ENCODE measurements at regions not wholly inside any gene's neighbourhood (a gene's known extent, or its start where the extent isn't known, plus 50 kb on each side); places are given as distances from the start of the nearest gene placed in this dataset.

DNA sequence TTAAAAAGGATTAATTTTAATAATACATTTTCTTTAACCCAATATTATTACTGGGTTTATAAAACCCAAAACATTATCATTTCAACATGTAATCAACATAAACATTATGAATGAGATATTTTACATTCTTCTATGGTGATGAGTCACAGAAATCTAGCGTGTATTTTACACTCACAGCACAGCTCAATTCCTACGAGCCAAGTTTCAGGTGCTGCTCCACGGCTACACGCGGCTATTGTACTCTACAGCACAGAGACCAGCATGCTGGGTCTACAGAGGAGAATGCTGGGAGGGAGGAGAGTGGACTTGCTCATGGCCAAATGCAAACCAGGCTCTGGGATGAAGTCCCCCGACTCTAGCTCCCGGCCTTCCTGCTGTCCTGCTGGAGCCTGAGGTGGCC, 72.0 kb upstream of the LMO1 start (continued):
- TF ChIP-seq, protein P1, sequence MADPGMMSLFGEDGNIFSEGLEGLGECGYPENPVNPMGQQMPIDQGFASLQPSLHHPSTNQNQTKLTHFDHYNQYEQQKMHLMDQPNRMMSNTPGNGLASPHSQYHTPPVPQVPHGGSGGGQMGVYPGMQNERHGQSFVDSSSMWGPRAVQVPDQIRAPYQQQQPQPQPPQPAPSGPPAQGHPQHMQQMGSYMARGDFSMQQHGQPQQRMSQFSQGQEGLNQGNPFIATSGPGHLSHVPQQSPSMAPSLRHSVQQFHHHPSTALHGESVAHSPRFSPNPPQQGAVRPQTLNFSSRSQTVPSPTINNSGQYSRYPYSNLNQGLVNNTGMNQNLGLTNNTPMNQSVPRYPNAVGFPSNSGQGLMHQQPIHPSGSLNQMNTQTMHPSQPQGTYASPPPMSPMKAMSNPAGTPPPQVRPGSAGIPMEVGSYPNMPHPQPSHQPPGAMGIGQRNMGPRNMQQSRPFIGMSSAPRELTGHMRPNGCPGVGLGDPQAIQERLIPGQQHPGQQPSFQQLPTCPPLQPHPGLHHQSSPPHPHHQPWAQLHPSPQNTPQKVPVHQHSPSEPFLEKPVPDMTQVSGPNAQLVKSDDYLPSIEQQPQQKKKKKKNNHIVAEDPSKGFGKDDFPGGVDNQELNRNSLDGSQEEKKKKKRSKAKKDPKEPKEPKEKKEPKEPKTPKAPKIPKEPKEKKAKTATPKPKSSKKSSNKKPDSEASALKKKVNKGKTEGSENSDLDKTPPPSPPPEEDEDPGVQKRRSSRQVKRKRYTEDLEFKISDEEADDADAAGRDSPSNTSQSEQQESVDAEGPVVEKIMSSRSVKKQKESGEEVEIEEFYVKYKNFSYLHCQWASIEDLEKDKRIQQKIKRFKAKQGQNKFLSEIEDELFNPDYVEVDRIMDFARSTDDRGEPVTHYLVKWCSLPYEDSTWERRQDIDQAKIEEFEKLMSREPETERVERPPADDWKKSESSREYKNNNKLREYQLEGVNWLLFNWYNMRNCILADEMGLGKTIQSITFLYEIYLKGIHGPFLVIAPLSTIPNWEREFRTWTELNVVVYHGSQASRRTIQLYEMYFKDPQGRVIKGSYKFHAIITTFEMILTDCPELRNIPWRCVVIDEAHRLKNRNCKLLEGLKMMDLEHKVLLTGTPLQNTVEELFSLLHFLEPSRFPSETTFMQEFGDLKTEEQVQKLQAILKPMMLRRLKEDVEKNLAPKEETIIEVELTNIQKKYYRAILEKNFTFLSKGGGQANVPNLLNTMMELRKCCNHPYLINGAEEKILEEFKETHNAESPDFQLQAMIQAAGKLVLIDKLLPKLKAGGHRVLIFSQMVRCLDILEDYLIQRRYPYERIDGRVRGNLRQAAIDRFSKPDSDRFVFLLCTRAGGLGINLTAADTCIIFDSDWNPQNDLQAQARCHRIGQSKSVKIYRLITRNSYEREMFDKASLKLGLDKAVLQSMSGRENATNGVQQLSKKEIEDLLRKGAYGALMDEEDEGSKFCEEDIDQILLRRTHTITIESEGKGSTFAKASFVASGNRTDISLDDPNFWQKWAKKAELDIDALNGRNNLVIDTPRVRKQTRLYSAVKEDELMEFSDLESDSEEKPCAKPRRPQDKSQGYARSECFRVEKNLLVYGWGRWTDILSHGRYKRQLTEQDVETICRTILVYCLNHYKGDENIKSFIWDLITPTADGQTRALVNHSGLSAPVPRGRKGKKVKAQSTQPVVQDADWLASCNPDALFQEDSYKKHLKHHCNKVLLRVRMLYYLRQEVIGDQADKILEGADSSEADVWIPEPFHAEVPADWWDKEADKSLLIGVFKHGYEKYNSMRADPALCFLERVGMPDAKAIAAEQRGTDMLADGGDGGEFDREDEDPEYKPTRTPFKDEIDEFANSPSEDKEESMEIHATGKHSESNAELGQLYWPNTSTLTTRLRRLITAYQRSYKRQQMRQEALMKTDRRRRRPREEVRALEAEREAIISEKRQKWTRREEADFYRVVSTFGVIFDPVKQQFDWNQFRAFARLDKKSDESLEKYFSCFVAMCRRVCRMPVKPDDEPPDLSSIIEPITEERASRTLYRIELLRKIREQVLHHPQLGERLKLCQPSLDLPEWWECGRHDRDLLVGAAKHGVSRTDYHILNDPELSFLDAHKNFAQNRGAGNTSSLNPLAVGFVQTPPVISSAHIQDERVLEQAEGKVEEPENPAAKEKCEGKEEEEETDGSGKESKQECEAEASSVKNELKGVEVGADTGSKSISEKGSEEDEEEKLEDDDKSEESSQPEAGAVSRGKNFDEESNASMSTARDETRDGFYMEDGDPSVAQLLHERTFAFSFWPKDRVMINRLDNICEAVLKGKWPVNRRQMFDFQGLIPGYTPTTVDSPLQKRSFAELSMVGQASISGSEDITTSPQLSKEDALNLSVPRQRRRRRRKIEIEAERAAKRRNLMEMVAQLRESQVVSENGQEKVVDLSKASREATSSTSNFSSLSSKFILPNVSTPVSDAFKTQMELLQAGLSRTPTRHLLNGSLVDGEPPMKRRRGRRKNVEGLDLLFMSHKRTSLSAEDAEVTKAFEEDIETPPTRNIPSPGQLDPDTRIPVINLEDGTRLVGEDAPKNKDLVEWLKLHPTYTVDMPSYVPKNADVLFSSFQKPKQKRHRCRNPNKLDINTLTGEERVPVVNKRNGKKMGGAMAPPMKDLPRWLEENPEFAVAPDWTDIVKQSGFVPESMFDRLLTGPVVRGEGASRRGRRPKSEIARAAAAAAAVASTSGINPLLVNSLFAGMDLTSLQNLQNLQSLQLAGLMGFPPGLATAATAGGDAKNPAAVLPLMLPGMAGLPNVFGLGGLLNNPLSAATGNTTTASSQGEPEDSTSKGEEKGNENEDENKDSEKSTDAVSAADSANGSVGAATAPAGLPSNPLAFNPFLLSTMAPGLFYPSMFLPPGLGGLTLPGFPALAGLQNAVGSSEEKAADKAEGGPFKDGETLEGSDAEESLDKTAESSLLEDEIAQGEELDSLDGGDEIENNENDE (IDR thresholded peaks at IDR 0.05; ENCODE audit: insufficient replicate concordance, low read length): no peak
- TF ChIP-seq SP1 (IDR thresholded peaks at IDR 0.05; ENCODE audit: low read depth, low read length) (no peak), JUN (IDR thresholded peaks at IDR 0.05; ENCODE audit: low read depth, low read length) (no peak), TAF1 (IDR thresholded peaks at IDR 0.05; ENCODE audit: low read depth, low read length) (no peak)

Data from H1 (cell line).